Esophagus squamous epithelium (tissue), 4 donors: ENCODE measurements at regions not wholly inside any gene's neighbourhood (a gene's known extent, or its start where the extent isn't known, plus 50 kb on each side); places are given as distances from the start of the nearest gene placed in this dataset.

Experiments used
- POLR2A ChIP-seq, 4 donors: fragments of 450-650 bp; IDR thresholded peaks; one replicate each; pipeline ENCODE4 v1.6.1; 2017; ENCODE audit warnings: antibody characterized with exemption in 4 of 4, mild to moderate bottlenecking in 4 of 4, moderate library complexity in 3 of 4
- TF ChIP-seq, protein P1 (sequence below), 6 experiments: fragments of 450-650 bp in 4 of 6; fragments of 200-600 bp in 2 of 6; sonication (generic) in 2 of 6; IDR thresholded peaks; one replicate each; pipeline ENCODE4 v1.5.1; 2016 to 2019; ENCODE audit warnings: antibody characterized with exemption in 6 of 6, mild to moderate bottlenecking in 4 of 6, moderate library complexity in 4 of 6

- TF ChIP-seq, protein P1, sequence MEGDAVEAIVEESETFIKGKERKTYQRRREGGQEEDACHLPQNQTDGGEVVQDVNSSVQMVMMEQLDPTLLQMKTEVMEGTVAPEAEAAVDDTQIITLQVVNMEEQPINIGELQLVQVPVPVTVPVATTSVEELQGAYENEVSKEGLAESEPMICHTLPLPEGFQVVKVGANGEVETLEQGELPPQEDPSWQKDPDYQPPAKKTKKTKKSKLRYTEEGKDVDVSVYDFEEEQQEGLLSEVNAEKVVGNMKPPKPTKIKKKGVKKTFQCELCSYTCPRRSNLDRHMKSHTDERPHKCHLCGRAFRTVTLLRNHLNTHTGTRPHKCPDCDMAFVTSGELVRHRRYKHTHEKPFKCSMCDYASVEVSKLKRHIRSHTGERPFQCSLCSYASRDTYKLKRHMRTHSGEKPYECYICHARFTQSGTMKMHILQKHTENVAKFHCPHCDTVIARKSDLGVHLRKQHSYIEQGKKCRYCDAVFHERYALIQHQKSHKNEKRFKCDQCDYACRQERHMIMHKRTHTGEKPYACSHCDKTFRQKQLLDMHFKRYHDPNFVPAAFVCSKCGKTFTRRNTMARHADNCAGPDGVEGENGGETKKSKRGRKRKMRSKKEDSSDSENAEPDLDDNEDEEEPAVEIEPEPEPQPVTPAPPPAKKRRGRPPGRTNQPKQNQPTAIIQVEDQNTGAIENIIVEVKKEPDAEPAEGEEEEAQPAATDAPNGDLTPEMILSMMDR (IDR thresholded peaks at IDR 0.05) = no peak
- no peak for TF ChIP-seq POLR2A (IDR thresholded peaks at IDR 0.05)
Observed at GRCh38 chr18:45133276-45133675, 452.6 kb downstream of the SETBP1 start.
